ENCODE measurements at regions not wholly inside any gene's neighbourhood (a gene's known extent, or its start where the extent isn't known, plus 50 kb on each side); places are given as distances from the start of the nearest gene placed in this dataset.

GRCh38 chr18:27428716-27429475 is 243.8 kb upstream of the CHST9 start:
- intact Hi-C loops (cut with DNase I, micrococcal nuclease): no loop called here

GRCh38 chr18:27428120-27428519 is 243.0 kb upstream of the CHST9 start:
- intact Hi-C loops (cut with DNase I, micrococcal nuclease): no loop called here
- ATAC-seq (no peak), DNase-seq (no peak)
- H3K9me3 ChIP-seq: no peaks in the 10 kb centered on the region
- H3K4me1 ChIP-seq (ENCODE audit: low read depth): no peaks in the 10 kb centered on the region
- TF ChIP-seq CTCF (IDR thresholded peaks at IDR 0.05): no peak
- no peaks in the 10 kb centered on the region for H3K36me3 ChIP-seq (ENCODE audit: low read depth)
- no peak overlapping the region for H3K4me3 ChIP-seq

More at GRCh38 chr18:27428716-27429475, 243.8 kb upstream of the CHST9 start:
- ATAC-seq (no peak), DNase-seq (no peak)
- H3K9me3 ChIP-seq: no peaks in the 10 kb centered on the region
- no peak overlapping the region for H3K4me3 ChIP-seq
- TF ChIP-seq CTCF (IDR thresholded peaks at IDR 0.05): no peak
- H3K4me1 ChIP-seq (ENCODE audit: low read depth): no peaks in the 10 kb centered on the region
- no peaks in the 10 kb centered on the region for H3K36me3 ChIP-seq (ENCODE audit: low read depth)

- TF ChIP-seq CTCF (IDR thresholded peaks at IDR 0.05): no peak
- no peaks in the 10 kb centered on the region for H3K9me3 ChIP-seq
- DNase-seq (no peak), ATAC-seq (no peak)
- no peaks in the 10 kb centered on the region for H3K4me1 ChIP-seq (ENCODE audit: low read depth)
- H3K36me3 ChIP-seq (ENCODE audit: low read depth): no peaks in the 10 kb centered on the region
- H3K4me3 ChIP-seq: no peak overlapping the region
- intact Hi-C loops (cut with DNase I, micrococcal nuclease): no loop called here
Observed at GRCh38 chr18:27423581-27423980, 238.5 kb upstream of the CHST9 start.

- no peak for ATAC-seq
- Histone ChIP-seq H3K9me3 (no peaks in the 10 kb centered on the region), H3K4me1 (ENCODE audit: low read depth) (no peaks in the 10 kb centered on the region), H3K36me3 (ENCODE audit: low read depth) (no peaks in the 10 kb centered on the region), H3K4me3 (no peak overlapping the region)
- intact Hi-C loops (cut with DNase I, micrococcal nuclease): no loop called here
- no peak for TF ChIP-seq CTCF (IDR thresholded peaks at IDR 0.05)
- DNase-seq: no peak
Observed at GRCh38 chr18:27419646-27420045, 234.5 kb upstream of the CHST9 start.

DNA sequence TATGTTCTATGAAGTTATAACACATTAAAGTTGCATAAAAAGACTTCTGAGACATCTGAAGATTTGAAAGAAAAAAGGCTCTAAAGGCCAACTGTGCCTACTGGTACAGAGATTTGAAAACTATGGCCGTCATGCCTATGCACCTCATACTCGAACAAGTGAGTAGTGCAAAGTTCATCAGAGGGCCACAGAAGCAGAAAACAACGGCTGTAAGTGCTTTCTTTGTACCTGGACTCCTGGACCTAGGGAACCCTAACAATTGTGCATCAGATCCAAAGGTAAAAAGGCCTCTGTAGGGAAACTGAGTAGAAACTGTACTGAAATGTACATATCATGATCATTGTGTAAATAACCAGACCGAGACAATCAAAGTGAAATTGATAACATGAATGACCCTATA is 230.4 kb upstream of the CHST9 start:
- ATAC-seq: no peak
- Histone ChIP-seq H3K4me1 (ENCODE audit: low read depth) (no peaks in the 10 kb centered on the region), H3K36me3 (ENCODE audit: low read depth) (no peaks in the 10 kb centered on the region), H3K4me3 (no peak overlapping the region), H3K9me3 (no peaks in the 10 kb centered on the region)
- intact Hi-C loops (cut with DNase I, micrococcal nuclease): no loop called here
- TF ChIP-seq CTCF (IDR thresholded peaks at IDR 0.05): no peak
- no peak for DNase-seq
